PC-3 (cell line): ENCODE measurements at regions not wholly inside any gene's neighbourhood (a gene's known extent, or its start where the extent isn't known, plus 50 kb on each side); places are given as distances from the start of the nearest gene placed in this dataset.
"Not testable (repeated sequence)": the region's sequence is repeated elsewhere in the genome, so short reads cannot be mapped to it uniquely, and the experiment has no call there.

Experiments used
- CTCF ChIP-seq: fragments of 300-600 bp; sonication (generic); conservative IDR thresholded peaks from 2 replicates; pipeline ENCODE4 v1.5.1; 2017; ENCODE audit warnings: antibody characterized with exemption, low read depth, mild to moderate bottlenecking, low read length
- EZH2 ChIP-seq: fragments of 300-600 bp; sonication (generic); IDR thresholded peaks from one replicate; pipeline ENCODE4 v1.6.1; 2017; ENCODE audit warnings: antibody characterized with exemption, mild to moderate bottlenecking, low read length; ENCODE audit not compliant: unreplicated experiment

DNA sequence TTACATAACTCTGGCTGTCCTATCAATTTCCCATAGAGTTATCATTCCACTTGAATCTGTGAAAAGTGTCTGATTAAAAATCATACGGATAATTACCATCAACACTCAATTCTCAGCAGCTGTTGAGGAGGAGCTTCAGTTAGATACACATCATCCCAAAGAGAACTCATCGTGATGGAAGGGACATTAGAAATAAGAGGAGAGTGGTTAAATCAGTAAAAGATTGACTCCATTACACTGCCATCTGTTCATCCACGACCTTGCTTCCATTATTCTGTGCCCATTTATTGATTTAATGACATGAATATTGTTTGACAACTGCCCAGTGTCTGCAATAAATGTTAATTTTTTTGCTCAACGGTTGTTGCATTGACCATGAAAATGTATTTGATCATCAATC, 223.5 kb downstream of the SPATA31A1 start:
- not testable (repeated sequence) for TF ChIP-seq CTCF, EZH2
